8988T (cell line): ENCODE measurements at regions not wholly inside any gene's neighbourhood (a gene's known extent, or its start where the extent isn't known, plus 50 kb on each side); places are given as distances from the start of the nearest gene placed in this dataset.

Experiments used
- DNase-seq: peaks from one replicate; pipeline ENCODE4 v3.0.0; 2011

DNA sequence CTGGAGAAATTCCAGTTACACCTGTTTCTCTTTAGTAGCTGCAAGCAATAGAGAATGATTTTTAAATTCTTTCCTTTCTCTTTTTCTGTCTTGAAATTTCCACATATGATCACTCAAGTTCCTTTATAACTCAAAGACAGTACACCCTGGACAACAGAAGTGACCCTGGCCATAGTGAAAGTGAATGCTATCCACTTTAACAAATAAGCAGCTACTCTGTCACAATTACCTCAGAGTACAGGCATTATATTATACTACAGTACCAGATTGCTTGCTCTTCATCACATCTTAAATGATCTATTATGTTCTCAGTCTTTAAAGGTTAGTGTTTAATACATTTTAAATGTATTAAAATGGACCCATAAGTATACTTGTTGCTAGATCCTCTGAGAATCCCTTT, 136.2 kb downstream of the KLF12 start:
- no peak for DNase-seq

DNA sequence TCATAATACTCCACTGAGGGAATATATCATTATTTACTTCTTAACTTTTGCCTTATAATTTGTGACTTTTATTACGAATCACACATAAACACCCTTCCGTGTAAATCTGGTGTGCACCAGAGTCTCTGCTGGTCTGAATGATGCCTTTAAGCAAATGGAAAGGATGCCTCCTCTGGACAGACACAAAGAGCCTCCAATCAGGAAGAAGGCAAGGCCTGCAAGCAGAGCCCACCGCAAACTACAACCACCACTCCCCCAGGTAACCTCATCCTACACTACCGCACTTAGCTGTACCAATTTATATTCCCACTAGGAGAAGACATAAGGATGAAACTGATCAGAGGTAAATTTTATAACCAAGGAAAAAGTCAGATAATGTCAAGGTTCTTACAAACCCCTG, 137.6 kb downstream of the KLF12 start:
- DNase-seq, result no peak

DNA sequence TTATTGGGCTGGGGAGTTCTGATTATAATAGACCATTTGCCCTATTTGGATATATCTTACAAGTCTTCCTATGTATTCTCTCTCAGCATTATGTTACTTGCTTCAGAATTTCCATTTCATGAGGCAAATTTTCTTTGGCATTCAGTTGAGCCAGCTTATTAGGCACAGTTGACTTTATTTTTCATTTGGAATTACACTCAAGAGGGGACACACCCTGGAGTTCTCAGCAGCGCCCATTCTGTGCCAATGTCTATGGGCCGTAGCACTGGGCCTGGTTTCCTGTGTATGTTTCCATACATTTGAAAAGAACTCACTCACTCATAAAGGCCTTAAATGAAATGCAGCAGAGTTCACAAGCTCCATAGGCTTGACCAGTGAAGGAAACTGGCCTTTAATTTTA, 138.5 kb downstream of the KLF12 start:
- no peak for DNase-seq

DNA sequence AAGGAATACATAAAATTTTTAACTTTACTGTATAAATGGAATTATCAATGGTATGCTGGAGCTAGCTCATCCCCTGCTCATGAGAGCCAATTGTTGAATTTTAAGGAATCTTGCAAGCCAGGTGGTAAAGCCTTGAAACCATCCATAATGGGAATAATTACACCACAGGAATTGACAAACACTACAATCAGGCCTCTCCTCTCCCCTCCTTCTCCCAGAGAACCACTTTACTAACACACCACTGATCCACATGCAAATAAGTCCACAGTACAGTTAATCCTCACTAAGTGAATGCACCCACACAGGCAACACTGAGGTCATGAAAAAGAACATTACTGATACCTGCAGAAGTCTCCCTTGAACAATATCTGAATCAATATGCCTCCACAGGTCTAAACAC, 140.5 kb downstream of the KLF12 start:
- no peak for DNase-seq

DNA sequence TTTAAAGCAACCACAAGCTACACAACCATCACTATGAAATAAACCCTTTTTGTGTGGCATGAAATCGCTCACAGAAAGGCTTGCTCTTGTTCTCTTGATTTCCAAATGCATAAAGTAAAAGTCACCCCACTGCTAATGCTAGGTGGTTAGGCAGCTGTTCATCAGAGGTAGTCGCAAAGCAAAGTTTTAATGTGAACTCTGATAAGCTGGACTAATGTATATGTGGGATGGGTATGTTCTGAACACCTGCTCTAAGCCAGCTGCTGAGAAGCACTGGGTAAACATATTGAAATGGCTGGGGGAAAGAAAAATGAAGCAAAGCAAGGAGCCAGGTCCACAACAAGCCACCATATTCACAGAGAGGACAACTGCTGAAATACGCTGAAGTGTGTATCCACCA, 142.3 kb downstream of the KLF12 start:
- DNase-seq, result no peak

DNA sequence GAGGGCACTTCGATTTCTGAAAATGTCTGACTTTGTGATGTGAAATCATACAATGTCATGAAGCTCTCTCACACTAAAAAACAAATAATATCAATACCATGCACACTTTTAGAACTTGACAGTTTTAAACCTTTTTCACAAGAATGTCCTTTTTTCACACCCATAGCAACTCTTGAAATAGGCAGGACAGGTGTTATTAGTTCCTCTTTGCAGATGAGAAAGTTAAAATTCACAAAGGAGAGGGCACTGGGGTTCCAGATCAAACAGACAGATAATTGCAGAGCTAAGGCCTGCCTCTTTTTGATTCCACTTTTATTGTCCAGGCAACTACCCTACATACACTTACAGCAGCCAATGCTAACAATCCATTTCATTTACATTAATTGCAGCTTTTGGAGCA, 142.8 kb downstream of the KLF12 start:
- no peak for DNase-seq

DNA sequence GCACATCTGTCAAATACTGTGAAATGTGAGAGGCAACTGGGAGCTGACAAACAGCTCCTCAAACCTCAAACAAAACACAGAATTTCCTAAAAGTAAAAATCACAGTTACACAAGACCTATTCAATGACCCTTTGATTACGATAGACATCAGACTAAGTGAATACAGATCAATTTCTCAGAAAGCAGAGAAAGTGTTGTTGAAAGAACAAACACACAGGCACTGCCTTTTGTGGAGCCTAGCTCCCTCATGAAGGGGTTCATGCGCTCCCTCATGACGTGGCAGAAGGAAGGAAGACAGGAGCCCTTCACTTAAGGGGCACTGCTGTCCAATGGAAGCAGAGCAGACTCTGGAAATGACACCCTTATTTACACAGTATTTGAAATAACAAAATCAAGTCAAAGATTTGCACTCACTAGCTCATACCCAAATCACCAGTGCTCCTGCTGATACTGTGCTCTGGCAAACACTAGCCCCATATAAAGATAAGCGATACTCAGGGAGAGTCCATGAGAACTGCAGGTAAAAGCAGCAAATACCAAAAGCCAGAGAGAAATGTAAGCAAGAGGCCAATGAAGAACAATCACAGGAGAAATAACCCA, 144.9 kb downstream of the KLF12 start:
- no peak for DNase-seq

DNA sequence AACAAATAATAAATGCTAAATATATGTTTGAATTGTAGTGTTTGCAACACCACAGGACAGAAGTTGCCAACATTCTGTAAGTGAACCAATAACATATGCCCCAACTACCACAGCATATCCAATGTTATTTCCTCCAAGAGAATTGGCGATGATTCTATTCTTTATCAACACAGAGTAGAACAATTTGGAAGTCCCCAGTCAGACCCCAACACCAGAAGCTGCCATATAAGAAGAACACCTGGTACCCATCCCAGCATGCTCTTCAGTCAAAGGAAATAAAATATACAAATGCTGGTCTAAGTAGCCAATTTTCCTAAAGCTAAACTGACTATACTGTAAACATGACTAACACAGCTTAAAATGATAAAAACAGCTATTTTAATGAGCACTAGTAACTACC, 145.7 kb downstream of the KLF12 start:
- no peak for DNase-seq

DNA sequence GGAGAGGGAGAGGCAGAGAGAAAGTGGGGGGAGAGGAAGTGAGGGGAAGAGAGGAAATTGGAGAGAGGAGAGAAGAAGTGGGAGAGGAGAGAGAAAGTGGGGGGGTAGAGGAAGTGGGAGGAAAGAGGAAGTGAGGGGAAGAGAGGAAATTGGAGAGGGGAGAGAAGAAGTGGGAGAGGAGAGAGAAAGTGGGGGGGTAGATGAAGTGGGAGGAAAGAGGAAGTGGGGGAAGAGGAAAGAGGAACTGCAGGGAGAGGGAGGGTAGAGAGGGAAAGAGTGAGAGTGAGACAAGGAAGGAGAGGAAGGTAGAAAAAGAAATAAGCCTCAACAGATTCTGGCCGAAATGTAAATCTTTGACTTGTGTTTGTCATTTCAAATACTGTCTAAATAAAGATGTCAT, 146.6 kb downstream of the KLF12 start:
- DNase-seq, result no peak

DNA sequence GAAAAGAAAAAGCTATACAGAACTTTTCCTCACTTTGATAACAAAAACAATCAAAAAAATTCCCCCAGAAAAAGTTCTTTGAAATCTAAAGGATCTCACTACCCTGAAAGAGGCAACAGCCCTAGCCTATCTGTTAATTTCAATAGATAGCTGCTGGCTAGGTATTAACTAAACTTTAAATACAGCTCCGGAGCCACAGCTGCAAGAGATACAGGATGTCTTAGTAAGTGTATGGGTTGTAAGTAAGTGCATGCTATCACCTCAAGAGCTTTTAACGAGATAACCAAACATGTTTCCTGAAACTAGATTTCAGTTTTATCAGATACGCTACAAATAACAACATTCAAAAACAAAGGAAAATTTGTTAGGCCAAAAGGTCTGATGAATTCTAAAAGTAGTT, 148.4 kb downstream of the KLF12 start:
- no peak for DNase-seq

DNA sequence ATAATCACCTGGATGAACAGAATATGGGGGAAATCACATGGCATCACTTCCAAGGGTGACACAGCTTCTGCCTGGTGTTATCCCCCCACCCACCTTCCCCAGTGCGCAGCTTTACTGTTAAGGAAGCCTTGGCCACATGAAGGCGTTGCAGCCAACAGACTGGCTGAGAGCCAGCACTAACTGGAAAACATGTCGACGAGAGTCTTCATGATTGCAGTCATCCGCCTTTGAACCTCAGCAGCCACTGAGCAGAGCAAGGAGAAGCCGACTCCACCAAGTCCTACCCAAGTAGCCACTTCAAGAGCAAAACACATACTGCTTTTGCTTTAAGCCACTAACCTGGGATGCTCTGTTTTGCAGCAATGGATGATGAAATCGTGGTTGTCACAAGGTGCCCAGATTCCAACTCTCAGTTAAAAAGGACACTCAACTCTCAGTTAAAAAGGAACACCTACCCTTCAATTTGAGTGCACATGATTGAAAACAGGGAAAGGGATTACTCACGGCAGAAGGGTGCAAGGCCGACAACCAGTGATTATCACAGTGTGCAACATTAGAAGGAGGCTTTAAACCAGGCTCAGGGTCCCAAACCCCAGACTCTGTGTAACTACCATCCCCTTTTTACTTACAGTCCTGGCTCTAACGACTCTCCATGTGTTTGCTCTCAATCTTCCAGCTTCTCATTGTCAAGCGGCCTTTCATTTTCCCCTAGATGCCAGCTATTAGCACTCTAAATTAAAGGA, 149.1 kb downstream of the KLF12 start:
- DNase-seq, result no peak

DNA sequence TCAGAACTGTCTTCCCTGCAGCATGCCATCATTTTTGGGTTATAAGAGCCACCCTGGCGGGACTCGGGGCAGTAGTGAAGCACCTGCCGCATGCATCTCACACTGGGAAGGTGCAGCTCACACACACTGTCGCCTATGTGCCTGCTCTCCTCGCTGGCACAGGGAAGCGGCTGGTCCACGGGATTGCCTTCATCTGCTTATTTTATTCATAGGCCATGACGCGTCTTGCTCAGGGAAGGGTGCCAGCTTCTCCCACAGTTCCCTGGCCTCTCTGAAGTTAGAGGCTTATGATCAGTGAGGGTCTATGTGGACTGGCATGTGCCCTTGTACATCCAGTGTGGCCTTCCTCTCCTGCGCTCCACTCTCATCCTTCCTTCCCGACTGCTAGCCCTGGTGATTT, 150.0 kb downstream of the KLF12 start:
- no peak for DNase-seq

DNA sequence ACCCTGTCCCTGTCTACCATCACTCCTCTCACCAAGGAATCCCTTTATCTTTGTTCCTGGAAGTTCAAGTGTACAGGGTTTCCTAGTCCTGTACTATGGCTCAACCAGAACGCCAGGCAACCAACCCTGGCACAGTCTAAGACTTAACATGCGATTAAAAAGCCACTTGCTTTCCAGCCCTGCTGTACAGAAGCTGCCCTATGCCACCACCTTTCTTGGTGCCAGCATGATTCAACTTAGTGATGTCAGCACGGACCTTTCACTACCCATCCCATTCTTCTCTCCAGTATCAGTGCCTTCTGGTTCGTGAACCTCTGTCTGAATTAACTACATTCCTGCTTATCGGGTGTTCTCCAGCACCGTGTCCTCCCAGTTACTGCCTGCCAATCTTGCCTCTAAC, 151.1 kb downstream of the KLF12 start:
- DNase-seq, result no peak

DNA sequence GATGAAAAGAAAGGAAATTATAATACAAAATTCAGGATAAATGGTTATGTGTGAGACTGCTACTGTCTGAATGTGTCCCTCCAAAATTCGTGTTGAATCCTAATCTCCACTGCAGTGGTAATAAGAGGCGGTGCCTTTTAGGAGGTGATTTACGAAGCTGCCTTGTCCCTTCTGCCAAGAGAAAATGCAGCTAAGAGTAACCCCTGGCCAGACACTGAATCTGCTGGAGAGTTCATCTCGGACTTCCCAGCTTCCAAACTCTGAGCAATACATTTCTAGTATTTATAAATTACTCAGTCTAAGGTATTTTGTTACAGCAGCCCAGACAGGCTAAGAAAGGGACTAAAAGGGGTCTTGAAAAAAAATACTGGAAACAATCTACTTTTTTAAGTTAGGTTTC, 152.6 kb downstream of the KLF12 start:
- DNase-seq, result no peak

DNA sequence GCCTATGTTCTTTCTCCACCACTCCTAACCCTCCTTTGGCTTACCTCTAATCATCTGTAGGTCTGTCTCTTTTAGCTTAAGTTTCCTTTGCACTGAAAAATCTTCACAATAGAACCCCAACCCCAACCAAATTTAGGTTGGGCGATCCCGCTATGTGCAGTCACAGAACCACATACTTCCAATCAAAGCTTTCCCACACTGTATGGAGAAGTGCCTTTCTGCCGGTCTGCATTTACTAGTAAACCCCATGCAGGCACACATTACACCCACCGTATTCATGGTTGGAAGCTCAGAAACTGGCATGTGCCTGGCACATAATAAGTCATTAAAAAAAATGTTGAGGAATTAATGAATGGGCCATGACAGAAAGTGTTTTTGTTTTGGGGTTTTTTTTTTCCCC, 158.4 kb downstream of the KLF12 start:
- no peak for DNase-seq

DNA sequence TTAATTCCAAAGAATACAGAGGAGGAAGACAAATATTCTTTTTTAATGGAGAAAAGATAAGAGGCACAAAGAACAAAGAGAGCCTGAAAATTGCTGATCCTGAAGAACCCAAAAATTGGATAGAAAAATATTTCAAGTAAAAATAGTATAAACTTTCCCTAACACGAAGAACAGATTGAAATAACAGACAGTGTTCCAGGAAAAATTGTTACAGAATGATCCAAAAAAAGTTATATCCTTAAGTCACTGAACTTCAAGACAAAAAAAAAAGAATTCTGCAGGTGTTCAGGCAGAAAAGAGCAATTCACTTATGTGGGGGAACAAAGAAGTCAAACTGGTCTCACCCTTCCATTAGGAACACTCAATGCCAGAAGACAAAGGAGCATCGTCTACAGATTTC, 160.2 kb downstream of the KLF12 start:
- DNase-seq, result no peak

DNA sequence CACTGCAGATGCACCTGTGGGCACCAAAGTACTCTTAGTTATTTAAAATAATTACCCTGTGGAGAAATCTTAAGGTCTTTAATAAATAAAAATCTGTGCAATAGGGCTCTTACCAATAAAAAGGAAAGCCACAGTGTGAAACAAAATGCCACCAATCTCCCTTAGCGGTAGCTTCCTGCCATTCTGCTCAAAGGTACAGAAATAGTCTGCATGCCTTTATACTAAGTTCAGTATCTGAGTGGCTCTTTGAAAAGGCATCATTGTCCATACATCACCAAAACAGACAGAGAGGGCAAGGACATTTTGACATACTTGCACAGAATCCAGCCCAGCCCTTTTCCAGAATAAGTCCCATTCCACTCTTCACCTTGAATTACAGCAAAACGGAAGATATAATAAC, 161.0 kb downstream of the KLF12 start:
- no peak for DNase-seq

DNA sequence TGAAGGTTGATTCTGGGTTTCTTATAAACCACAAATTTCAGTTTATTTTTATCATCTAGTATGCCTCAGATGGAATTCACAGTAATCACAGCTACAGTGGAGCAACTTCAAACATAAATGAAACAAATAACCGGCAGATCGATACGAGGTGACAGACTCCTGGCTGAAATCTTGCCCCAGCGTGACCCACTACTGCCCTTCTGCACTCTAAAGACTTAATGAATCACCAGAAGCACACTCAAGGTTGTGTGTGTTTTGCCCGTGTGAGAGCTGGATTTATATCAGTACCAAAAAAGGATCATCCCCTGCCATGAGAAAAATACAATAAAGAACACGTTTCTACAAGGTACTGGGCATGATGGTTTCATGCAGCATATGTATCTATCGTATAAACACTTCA, 161.7 kb downstream of the KLF12 start:
- no peak for DNase-seq

DNA sequence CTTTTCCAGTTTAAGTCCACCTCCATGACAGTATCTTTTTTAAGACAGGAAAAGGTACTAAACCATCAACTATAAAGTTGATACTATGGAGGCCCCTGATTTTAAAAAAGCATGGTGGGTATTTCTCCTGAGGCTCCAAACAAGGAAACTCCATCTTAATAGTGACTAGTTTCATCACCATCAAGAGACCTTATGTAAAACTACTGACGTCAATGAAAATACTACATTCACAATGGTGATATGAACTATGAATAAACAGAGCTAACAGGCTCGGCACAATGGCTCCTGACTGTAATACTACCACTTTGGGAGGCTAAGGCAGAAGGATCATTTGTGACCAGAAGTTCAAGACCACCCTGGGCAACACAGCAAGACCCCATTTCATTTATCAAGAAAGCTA, 162.7 kb downstream of the KLF12 start:
- DNase-seq, result no peak

DNA sequence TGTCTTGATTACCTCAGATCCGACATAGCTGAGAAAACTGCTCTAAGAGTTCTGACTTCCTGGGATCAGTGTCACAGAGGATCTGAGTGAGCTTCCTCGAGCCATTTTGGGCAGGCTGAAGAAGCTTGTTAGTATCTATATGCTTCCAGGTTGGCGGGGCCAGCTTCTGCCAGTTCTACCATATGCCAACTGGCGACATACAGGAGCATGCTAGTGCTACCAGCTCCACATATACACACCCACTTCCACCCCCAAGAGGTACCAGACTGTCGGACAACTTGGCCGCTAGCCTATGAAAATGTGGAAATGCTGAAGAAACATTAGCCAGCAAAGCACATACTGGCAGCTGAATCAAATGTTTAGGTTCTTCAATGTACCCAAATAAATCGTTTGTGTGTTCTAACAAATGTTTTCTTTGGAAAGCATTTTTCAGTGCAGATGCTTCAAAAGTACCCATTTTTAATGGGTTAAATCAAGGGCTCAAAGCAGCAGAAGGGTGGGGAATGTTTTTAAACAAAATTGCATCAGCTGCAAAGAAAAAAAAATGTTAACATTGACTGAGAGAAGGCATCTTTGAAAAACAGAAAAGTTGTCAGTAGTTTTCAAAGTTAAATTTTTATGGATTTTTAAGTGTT, 163.7 kb downstream of the KLF12 start:
- DNase-seq, result no peak

DNA sequence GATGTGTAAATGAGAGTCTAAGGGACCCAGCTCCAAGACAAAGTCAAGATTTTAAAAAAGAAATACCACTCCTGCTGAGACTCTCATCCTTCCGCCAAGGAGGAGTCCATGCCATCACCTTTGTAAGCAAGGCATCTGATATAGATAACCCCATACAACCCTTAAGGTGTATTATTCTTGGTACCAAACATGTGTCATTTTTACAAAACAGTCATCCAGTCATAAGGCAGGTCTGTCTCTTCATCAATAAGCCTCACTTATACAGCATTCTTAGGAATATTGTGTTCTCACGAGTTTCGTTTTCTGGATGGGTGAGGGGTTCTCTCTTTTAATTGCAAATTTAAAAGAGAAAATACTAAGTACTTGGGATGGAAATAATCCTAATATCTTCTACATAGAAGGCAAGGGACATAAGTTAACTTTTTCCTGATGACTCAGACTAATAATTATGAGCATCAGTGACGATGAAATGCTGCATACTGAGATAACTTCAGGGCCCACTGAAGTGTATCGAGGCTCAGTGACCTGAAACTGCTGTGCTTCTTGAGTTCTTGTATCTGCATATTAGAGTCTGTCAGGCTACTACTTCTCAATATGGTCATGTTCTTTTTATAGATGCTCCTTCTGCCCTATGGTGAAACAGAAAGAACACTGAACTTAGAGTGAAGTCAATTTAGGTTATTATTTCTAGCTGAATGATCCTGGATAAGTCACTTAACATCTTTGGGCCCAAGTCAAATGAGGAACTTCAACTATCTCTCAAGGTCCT, 166.6 kb downstream of the KLF12 start:
- no peak for DNase-seq

DNA sequence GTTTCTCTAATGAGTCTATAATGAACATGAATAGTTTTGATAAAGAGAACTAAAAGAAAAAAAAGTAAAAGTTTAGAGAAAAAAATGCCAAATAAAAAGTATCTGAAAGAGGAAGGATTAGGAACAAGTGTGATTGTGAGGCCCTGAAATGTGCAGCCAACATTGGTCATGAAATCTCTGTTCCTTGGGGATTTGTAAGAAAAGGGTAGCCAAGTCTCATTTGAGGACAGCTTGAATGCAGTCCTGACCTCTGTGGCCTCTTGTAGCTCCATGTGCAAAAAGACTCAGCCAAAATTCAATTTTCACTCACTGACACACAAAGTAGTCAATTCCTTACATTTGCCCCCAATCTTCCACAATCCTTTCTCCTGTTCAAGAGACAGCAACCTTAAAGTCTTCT, 167.9 kb downstream of the KLF12 start:
- DNase-seq, result no peak

DNA sequence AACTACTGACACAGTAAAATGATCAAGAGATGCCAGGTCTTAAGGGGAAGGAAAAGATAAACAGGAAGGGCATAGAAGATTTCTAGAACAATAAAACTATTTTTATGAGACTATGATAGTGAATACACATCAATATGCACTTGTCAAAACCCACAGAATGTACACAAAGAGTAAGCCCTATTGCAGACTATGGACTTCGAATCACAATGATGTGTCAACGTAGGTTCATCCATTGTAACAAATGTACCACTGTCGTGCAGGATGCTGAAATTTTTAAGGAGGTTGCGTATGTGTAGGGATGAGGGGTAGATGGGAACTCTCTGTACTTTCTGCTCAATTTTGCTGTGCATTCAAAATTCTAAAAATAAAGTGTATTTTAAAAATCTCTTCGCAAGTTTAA, 171.9 kb downstream of the KLF12 start:
- no peak for DNase-seq

DNA sequence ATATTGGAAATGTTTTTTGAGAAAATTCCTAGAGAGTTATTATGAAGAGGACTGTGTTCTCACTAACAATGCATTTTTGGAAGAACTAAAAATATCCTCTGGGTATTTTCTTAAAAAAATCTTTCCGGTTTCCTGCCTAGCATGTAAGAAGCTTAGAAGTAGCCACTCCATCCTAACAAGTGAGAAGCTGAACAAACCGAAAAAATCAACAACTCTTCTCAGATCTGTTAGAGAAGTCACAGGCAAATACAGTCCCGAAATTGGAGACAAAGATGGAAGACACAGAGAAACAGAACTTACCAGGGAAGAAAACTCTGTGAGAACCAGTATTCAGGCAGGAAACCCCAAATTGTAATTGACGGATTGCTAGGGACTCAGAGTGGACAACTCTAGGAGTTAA, 173.0 kb downstream of the KLF12 start:
- DNase-seq, result no peak
